Fibroblast of the aortic adventitia (primary cell): ENCODE measurements at regions not wholly inside any gene's neighbourhood (a gene's known extent, or its start where the extent isn't known, plus 50 kb on each side); places are given as distances from the start of the nearest gene placed in this dataset.

ENCODE experiments used
- DNase-seq: peaks from one replicate; pipeline ENCODE4 v3.0.0-alpha.2; 2010; ENCODE audit warnings: low read depth
- H3K4me3 ChIP-seq: 2 replicates; pipeline ENCODE4 v1.5.1; 2011; ENCODE audit warnings: low read depth, mild to moderate bottlenecking, control low read depth, low read length, moderate library complexity
- CTCF ChIP-seq: IDR thresholded peaks from 2 replicates; pipeline ENCODE4 v1.5.1; 2011; ENCODE audit warnings: mild to moderate bottlenecking, low read length, control low read depth, inconsistent platforms; ENCODE audit not compliant: insufficient read depth

GRCh38 chr17:31696703-31697325 lies 162.2 kb downstream of the COPRS start:
- H3K4me3 ChIP-seq: no peak overlapping the region
- no peak for TF ChIP-seq CTCF
- DNase-seq: no peak

GRCh38 chr17:31696184-31696602 lies 162.9 kb downstream of the COPRS start:
- peak; percentile 45 for TF ChIP-seq CTCF
- peak; percentile 99 for DNase-seq
- no peak overlapping the region for H3K4me3 ChIP-seq

GRCh38 chr17:31695456-31696090 lies 163.5 kb downstream of the COPRS start:
- H3K4me3 ChIP-seq: no peak overlapping the region
- TF ChIP-seq CTCF: no peak
- DNase-seq: peak; percentile 66

GRCh38 chr17:31693433-31694220 lies 165.4 kb downstream of the COPRS start:
- TF ChIP-seq CTCF: no peak
- peak; percentile 37 for DNase-seq
- no peak overlapping the region for H3K4me3 ChIP-seq

GRCh38 chr17:31692632-31693031 lies 166.4 kb downstream of the COPRS start:
- TF ChIP-seq CTCF: no peak

GRCh38 chr17:31692027-31692426 lies 167.0 kb downstream of the COPRS start:
- TF ChIP-seq CTCF: no peak
- no peak for DNase-seq
- no peak overlapping the region for H3K4me3 ChIP-seq

More at GRCh38 chr17:31692632-31693031, 166.4 kb downstream of the COPRS start:
- DNase-seq: no peak
- no peak overlapping the region for H3K4me3 ChIP-seq
